Mesothelial cell of epicardium (in vitro differentiated cells): ENCODE measurements at regions not wholly inside any gene's neighbourhood (a gene's known extent, or its start where the extent isn't known, plus 50 kb on each side); places are given as distances from the start of the nearest gene placed in this dataset.
"Not testable (repeated sequence)": the region's sequence is repeated elsewhere in the genome, so short reads cannot be mapped to it uniquely, and the experiment has no call there.

Source experiments
- DNase-seq, 2 experiments: peaks; one replicate each; pipeline ENCODE4 v3.0.0; 2021; ENCODE audit warnings: low spot score in 2 of 2; ENCODE audit not compliant: unreplicated experiment in 2 of 2
- H3K27ac Mint-ChIP-seq: 2 replicates; pipeline ENCODE4 v1.8.0; 2021; ENCODE audit warnings: mixed read lengths
- H3K27me3 Mint-ChIP-seq: 2 replicates; pipeline ENCODE4 v1.8.0; 2021; ENCODE audit warnings: low read depth, mixed read lengths
- H3K36me3 Mint-ChIP-seq: 2 replicates; pipeline ENCODE4 v1.8.0; 2021; ENCODE audit warnings: mixed read lengths
- H3K4me1 Mint-ChIP-seq: 2 replicates; pipeline ENCODE4 v1.8.0; 2021; ENCODE audit warnings: mixed read lengths
- H3K4me3 Mint-ChIP-seq: 2 replicates; pipeline ENCODE4 v1.8.0; 2021; ENCODE audit warnings: mild to moderate bottlenecking, moderate library complexity, mixed read lengths
- H3K9me3 Mint-ChIP-seq: 2 replicates; pipeline ENCODE4 v1.8.0; 2021; ENCODE audit warnings: mixed read lengths
- CTCF ChIP-seq: fragments of 200-600 bp; sonication (generic); IDR thresholded peaks from one replicate; pipeline ENCODE4 v1.5.0; 2021; ENCODE audit warnings: antibody characterized with exemption; ENCODE audit not compliant: unreplicated experiment

DNA sequence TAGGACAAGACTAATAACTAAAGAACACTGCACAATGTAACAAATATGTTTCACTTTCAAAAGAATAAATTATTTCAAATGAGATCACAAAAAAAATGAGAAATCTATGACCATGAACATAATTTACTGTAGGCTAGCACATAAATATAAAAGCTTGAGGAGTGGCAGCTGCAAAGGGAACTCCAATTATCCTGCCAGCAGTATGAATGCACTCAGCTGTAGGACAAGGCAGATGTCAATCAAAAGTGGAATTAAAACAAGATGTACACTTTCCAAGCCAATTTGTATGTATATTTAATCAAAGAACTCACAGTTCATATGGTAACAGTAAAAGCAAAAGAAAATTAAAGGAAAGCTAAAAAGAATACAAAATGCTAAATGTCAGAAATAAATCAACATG lies 76.6 kb upstream of the NCKAP5 start:
- H3K36me3 Mint-ChIP-seq: no peaks in the 10 kb centered on the region
- H3K9me3 Mint-ChIP-seq: peaks cover 7% of the 10 kb centered on the region
- TF ChIP-seq CTCF: no peak
- no peak overlapping the region for H3K4me3 Mint-ChIP-seq
- no peak for DNase-seq
- H3K4me1 Mint-ChIP-seq: peaks cover 3% of the 10 kb centered on the region
- no peak overlapping the region for H3K27ac Mint-ChIP-seq
- H3K27me3 Mint-ChIP-seq: peaks cover 1% of the 10 kb centered on the region

DNA sequence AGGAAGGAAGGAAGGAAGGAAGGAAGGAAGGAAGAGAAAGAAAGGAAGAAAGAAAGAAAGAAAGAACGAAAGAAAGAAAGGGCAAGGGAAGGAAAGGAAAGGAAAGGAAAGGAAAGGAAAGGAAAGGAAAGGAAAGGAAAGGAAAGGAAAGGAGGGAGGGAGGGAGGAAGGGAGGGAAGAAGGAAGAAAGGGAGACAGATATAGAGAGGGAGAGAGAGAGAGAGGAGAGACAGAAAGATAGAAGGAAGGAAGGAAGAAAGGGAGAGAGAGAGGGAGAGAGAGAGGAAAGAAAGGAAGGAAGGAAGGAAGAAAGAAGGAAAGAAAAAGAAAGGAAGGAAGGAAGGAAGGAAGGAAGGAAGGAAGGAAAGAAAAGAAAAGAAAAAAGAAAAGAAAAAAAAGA lies 79.1 kb upstream of the NCKAP5 start:
- H3K36me3 Mint-ChIP-seq, H3K27ac Mint-ChIP-seq, H3K9me3 Mint-ChIP-seq, H3K27me3 Mint-ChIP-seq, H3K4me3 Mint-ChIP-seq, H3K4me1 Mint-ChIP-seq, DNase-seq: not testable (repeated sequence)

- no peaks in the 10 kb centered on the region for H3K4me1 Mint-ChIP-seq
- H3K27me3 Mint-ChIP-seq: peaks cover under 1% of the 10 kb centered on the region
- H3K27ac Mint-ChIP-seq: no peak overlapping the region
- TF ChIP-seq CTCF: no peak
- no peak for DNase-seq
- H3K4me3 Mint-ChIP-seq: no peak overlapping the region
- peaks cover 10% of the 10 kb centered on the region for H3K9me3 Mint-ChIP-seq
- peaks cover 2% of the 10 kb centered on the region for H3K36me3 Mint-ChIP-seq
These were observed 83.6 kb upstream of the NCKAP5 start for GRCh38 chr2:133651861-133652260.

- H3K4me1 Mint-ChIP-seq: no peaks in the 10 kb centered on the region
- no peak overlapping the region for H3K27ac Mint-ChIP-seq
- no peak for TF ChIP-seq CTCF
- H3K9me3 Mint-ChIP-seq: peaks cover 10% of the 10 kb centered on the region
- H3K36me3 Mint-ChIP-seq: peaks cover 2% of the 10 kb centered on the region
- H3K27me3 Mint-ChIP-seq: no peaks in the 10 kb centered on the region
- DNase-seq: no peak
- H3K4me3 Mint-ChIP-seq: no peak overlapping the region
These were observed 84.1 kb upstream of the NCKAP5 start for GRCh38 chr2:133652398-133652797.

DNA sequence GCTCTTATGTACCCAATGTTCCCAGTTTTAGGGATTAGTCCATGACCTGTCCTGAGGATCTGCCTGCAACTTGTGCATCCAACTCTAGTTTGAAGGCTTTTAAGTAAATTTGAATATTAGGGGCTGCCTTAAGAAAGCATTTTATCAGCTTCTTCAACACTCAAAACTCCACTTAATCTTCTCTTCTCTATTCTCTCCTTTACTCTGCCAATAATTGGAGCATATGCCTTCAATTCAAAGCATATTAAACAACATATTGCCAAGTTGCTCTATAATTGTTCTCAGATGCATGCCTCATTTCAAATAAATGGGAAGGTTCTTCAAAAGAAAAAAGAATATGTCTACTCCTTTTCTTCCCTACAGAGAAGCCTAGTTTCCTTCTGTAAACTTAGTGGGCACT lies 84.8 kb upstream of the NCKAP5 start:
- TF ChIP-seq CTCF: no peak
- peaks cover 2% of the 10 kb centered on the region for H3K36me3 Mint-ChIP-seq
- H3K4me1 Mint-ChIP-seq: no peaks in the 10 kb centered on the region
- H3K27ac Mint-ChIP-seq: no peak overlapping the region
- DNase-seq: no peak
- H3K4me3 Mint-ChIP-seq: no peak overlapping the region
- H3K9me3 Mint-ChIP-seq: peaks cover 10% of the 10 kb centered on the region
- no peaks in the 10 kb centered on the region for H3K27me3 Mint-ChIP-seq

DNA sequence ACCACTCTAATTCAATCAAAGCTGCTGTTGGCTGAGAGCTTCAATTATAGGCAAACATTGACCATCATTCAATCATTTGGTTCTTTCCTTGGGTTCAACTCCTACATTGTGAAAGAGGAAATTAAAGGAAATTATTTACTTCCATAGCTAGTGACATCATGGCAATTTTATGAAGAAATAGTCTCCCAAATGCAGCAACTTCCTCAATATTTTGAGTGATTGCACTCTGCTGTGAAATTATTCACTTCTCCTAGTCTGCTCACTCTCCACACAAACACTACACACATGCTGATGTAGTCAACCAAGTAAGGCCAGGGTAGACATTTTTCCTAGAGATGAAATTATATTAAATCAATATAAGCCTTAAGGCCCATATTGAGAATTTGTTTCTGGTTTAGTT lies 86.7 kb upstream of the NCKAP5 start:
- no peak for TF ChIP-seq CTCF
- H3K36me3 Mint-ChIP-seq: peaks cover 2% of the 10 kb centered on the region
- no peak overlapping the region for H3K4me3 Mint-ChIP-seq
- H3K27ac Mint-ChIP-seq: no peak overlapping the region
- peaks cover 3% of the 10 kb centered on the region for H3K9me3 Mint-ChIP-seq
- H3K27me3 Mint-ChIP-seq: no peaks in the 10 kb centered on the region
- H3K4me1 Mint-ChIP-seq: no peaks in the 10 kb centered on the region
- DNase-seq: no peak
